ENCODE measurements at regions not wholly inside any gene's neighbourhood (a gene's known extent, or its start where the extent isn't known, plus 50 kb on each side); places are given as distances from the start of the nearest gene placed in this dataset.

- no peak for DNase-seq
Measured at GRCh38 chr4:123770884-123771283, 374.3 kb downstream of the SPRY1 start.

GRCh38 chr4:123776267-123776666 lies 379.7 kb downstream of the SPRY1 start:
- no peak for DNase-seq

- no peak for DNase-seq
Measured at GRCh38 chr4:123777373-123777772, 380.8 kb downstream of the SPRY1 start.

GRCh38 chr4:123783151-123783790 lies 386.7 kb downstream of the SPRY1 start:
- no peak for DNase-seq

- DNase-seq: no peak
Measured at GRCh38 chr4:123783921-123784320, 387.3 kb downstream of the SPRY1 start.

GRCh38 chr4:123784626-123785025 lies 388.0 kb downstream of the SPRY1 start:
- no peak for DNase-seq

GRCh38 chr4:123785538-123785937 lies 388.9 kb downstream of the SPRY1 start:
- DNase-seq: no peak

GRCh38 chr4:123786163-123786915 lies 389.7 kb downstream of the SPRY1 start:
- no peak for DNase-seq

- DNase-seq: no peak
Measured at GRCh38 chr4:123786920-123787319, 390.3 kb downstream of the SPRY1 start.

GRCh38 chr4:123787512-123788080 lies 391.0 kb downstream of the SPRY1 start:
- DNase-seq: no peak

GRCh38 chr4:123788577-123788976 lies 392.0 kb downstream of the SPRY1 start:
- no peak for DNase-seq

GRCh38 chr4:123790681-123791080 lies 394.1 kb downstream of the SPRY1 start:
- DNase-seq: no peak

- DNase-seq: no peak
Measured at GRCh38 chr4:123802082-123802645, 405.6 kb downstream of the SPRY1 start.

- DNase-seq: no peak
Measured at GRCh38 chr4:123802933-123803332, 406.3 kb downstream of the SPRY1 start.

GRCh38 chr4:123804196-123804721 lies 407.7 kb downstream of the SPRY1 start:
- DNase-seq: no peak

- no peak for DNase-seq
Measured at GRCh38 chr4:123806056-123806455, 409.5 kb downstream of the SPRY1 start.

GRCh38 chr4:123807187-123807586 lies 410.6 kb downstream of the SPRY1 start:
- no peak for DNase-seq

GRCh38 chr4:123807866-123808265 lies 411.3 kb downstream of the SPRY1 start:
- DNase-seq: no peak

GRCh38 chr4:123809864-123810263 lies 413.3 kb downstream of the SPRY1 start:
- no peak for DNase-seq

- DNase-seq: no peak
Measured at GRCh38 chr4:123812066-123812390, 415.4 kb downstream of the SPRY1 start.

GRCh38 chr4:123813901-123814300 lies 417.3 kb downstream of the SPRY1 start:
- DNase-seq: no peak

GRCh38 chr4:123816462-123816861 lies 419.9 kb downstream of the SPRY1 start:
- no peak for DNase-seq

GRCh38 chr4:123817025-123817688 lies 420.6 kb downstream of the SPRY1 start:
- DNase-seq: no peak

Measured in CD4-positive, alpha-beta T cell treated with Interleukin-4 for 1 hour (primary cell).